GM23248 (cell line): ENCODE measurements at regions not wholly inside any gene's neighbourhood (a gene's known extent, or its start where the extent isn't known, plus 50 kb on each side); places are given as distances from the start of the nearest gene placed in this dataset.

Experiments
- DNase-seq: peaks from one replicate; pipeline ENCODE4 v3.0.0-alpha.2; 2015
- H2AFZ ChIP-seq: fragments of 200-600 bp; sonication (generic); 2 replicates; pipeline ENCODE4 v1.6.1; 2016; ENCODE audit warnings: antibody characterized with exemption
- H3F3A ChIP-seq: fragments of 200-600 bp; sonication (generic); 2 replicates; pipeline ENCODE4 v1.6.1; 2016; ENCODE audit warnings: mild to moderate bottlenecking, antibody characterized with exemption, mixed run types; ENCODE audit not compliant: insufficient read depth
- H3K27ac ChIP-seq: fragments of 200-600 bp; sonication (generic); 2 replicates; pipeline ENCODE4 v1.5.1; 2016; ENCODE audit warnings: mild to moderate bottlenecking
- H3K27me3 ChIP-seq: fragments of 200-600 bp; sonication (generic); replicated peaks from 2 replicates; pipeline ENCODE4 v1.6.1; 2016; ENCODE audit warnings: mild to moderate bottlenecking; ENCODE audit not compliant: insufficient read depth
- H3K36me3 ChIP-seq: fragments of 200-600 bp; sonication (generic); 2 replicates; pipeline ENCODE4 v1.6.1; 2016; ENCODE audit warnings: low read depth, mild to moderate bottlenecking
- H3K4me1 ChIP-seq: fragments of 200-600 bp; sonication (generic); 2 replicates; pipeline ENCODE4 v1.6.1; 2016; ENCODE audit warnings: mild to moderate bottlenecking; ENCODE audit not compliant: insufficient read depth
- H3K4me2 ChIP-seq: fragments of 200-600 bp; sonication (generic); one replicate; pipeline ENCODE4 v1.6.1; 2016; ENCODE audit warnings: mild to moderate bottlenecking; ENCODE audit not compliant: unreplicated experiment
- H3K4me3 ChIP-seq: fragments of 200-600 bp; sonication (generic); 2 replicates; pipeline ENCODE4 v1.5.1; 2016; ENCODE audit warnings: mild to moderate bottlenecking
- H3K79me2 ChIP-seq: fragments of 200-600 bp; sonication (generic); 2 replicates; pipeline ENCODE4 v1.6.1; 2016; ENCODE audit warnings: mild to moderate bottlenecking; ENCODE audit not compliant: insufficient read depth
- H3K9ac ChIP-seq: fragments of 200-600 bp; sonication (generic); 2 replicates; pipeline ENCODE4 v1.6.1; 2016; ENCODE audit warnings: mild to moderate bottlenecking
- H3K9me2 ChIP-seq: fragments of 200-600 bp; sonication (generic); 2 replicates; pipeline ENCODE4 v1.6.1; 2016; ENCODE audit warnings: mixed run types, mild to moderate bottlenecking, moderate library complexity; ENCODE audit not compliant: insufficient read depth
- H3K9me3 ChIP-seq: fragments of 200-600 bp; sonication (generic); one replicate; pipeline ENCODE4 v1.6.1; 2017; ENCODE audit warnings: low read depth
- H4K20me1 ChIP-seq: fragments of 200-600 bp; sonication (generic); 2 replicates; pipeline ENCODE4 v1.6.0; 2016; ENCODE audit not compliant: insufficient read depth
- EZH2 ChIP-seq: fragments of 200-600 bp; sonication (generic); IDR thresholded peaks from 2 replicates; pipeline ENCODE4 v1.6.1; 2018; ENCODE audit warnings: antibody characterized with exemption, mild to moderate bottlenecking; ENCODE audit not compliant: insufficient read depth, poor library complexity, severe bottlenecking
- EZH2phosphoT487 ChIP-seq: fragments of 200-600 bp; sonication (generic); IDR thresholded peaks from 2 replicates; pipeline ENCODE4 v1.6.1; 2018; ENCODE audit warnings: antibody characterized with exemption, moderate library complexity, mild to moderate bottlenecking, low read depth; ENCODE audit not compliant: insufficient read depth
- WGBS, 2 experiments: methylation state at CpG; one replicate each; pipeline ENCODE4 v1.1.6; 2015 to 2017; ENCODE audit warnings: low lambda C conversion rate in 2 of 2, low coverage in 1 of 2; ENCODE audit errors: missing lambda C conversion rate in 2 of 2; 5-methylcytosine and 5-hydroxymethylcytosine counted together
- in situ Hi-C: fragments of 300-500 bp; cut with MboI; formaldehyde crosslinking; loops from 2 replicates; pipeline ENCODE4 v1.15.0; 2020

DNA sequence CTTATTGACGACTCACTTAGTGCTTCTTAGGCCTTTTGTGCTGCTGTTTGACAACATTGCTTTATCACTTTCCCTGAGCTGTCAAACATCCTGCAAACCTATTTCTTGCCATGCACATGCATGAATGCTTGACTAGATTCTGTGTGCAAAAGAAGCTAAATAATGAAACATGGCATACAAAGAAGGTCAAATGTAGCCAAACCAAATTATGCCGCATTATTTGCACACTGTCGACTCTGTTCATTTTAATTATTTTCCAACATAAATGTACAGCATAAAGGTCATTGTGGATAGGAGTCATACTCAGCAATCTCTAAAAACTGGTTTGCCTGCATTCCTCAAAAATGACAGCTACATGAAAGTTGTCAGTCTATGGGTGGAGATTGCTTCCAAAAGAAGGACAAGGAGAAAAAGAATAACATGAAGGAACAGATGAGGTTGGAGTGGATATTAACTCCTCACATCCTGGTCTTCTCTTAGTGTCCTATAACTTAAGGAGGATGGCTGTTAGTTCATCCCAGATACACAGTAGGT is 123.1 kb upstream of the STXBP5 start:
- Histone ChIP-seq H3F3A (no peaks in the 10 kb centered on the region), H3K9me2 (no peaks in the 10 kb centered on the region; the same call in 1 of the 2 replicates), H3K4me1 (no peaks in the 10 kb centered on the region), H3K9me3 (no peaks in the 10 kb centered on the region), H3K79me2 (no peaks in the 10 kb centered on the region), H3K9ac (no peak overlapping the region), H3K4me2 (no peak overlapping the region), H3K36me3 (no peaks in the 10 kb centered on the region), H2AFZ (no peak overlapping the region), H3K27me3 (no peaks in the 10 kb centered on the region), H3K27ac (no peak overlapping the region), H4K20me1 (no peaks in the 10 kb centered on the region), H3K4me3 (no peak overlapping the region)
- WGBS, 2 experiments, result 56 to 66% methylated on average over 3 of the region's 3 CpGs
- TF ChIP-seq EZH2phosphoT487 (no peak), EZH2 (no peak)
- in situ Hi-C loops, result no loop called here
- no peak for DNase-seq

DNA sequence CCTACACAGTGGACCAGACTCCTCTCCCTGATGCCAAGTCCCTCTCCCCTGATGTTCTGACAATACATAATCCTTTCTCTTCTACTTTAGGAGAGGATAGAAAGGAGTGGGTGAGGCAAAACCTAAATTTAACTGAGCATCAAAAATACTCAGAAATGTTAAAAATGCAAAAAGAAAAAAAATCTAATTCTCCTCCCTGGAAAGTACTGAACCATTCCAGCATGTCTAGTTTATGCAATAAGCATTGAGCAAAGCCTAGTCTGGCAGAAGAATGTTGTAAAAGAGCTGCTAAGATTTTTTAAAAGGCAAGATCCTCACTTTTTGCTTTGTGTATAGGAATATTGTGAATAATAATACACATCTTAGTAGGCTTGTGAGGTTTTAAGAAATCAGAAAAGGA is 116.6 kb upstream of the STXBP5 start:
- Histone ChIP-seq H3K9me2 (no peaks in the 10 kb centered on the region; the same call in 1 of the 2 replicates), H3K9me3 (no peaks in the 10 kb centered on the region), H4K20me1 (no peaks in the 10 kb centered on the region), H3K4me2 (no peak overlapping the region), H3K4me3 (no peak overlapping the region), H3K36me3 (no peaks in the 10 kb centered on the region), H3K9ac (no peak overlapping the region), H3K27me3 (no peaks in the 10 kb centered on the region), H3F3A (no peaks in the 10 kb centered on the region), H3K4me1 (no peaks in the 10 kb centered on the region), H2AFZ (no peak overlapping the region), H3K27ac (no peak overlapping the region), H3K79me2 (no peaks in the 10 kb centered on the region)
- in situ Hi-C loops, result no loop called here
- TF ChIP-seq EZH2, result no peak
- TF ChIP-seq EZH2phosphoT487, result no peak
- DNase-seq, result no peak

DNA sequence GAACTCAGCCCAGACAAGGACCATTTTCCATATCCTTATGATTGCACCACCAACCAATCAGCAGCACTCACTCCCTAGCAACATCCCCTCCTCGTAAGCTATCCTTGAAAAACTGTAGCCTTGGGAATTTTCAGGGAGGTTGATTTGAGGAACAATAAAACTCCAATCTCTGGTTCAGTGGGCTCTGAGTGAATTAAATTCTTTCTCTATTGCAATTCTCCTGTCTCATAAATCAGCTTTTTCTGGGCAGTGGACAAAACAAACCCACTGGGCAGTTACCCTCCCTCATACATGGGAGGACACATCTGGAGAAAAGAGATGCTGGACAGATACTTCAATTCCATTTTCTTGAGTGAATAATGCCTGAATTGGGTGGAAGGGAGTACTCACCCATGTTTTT is 115.4 kb upstream of the STXBP5 start:
- in situ Hi-C loops, result no loop called here
- H3F3A ChIP-seq, result no peaks in the 10 kb centered on the region
- WGBS, 2 experiments, result 79 to 88% methylated on average over 1 of the region's 1 CpG

DNA sequence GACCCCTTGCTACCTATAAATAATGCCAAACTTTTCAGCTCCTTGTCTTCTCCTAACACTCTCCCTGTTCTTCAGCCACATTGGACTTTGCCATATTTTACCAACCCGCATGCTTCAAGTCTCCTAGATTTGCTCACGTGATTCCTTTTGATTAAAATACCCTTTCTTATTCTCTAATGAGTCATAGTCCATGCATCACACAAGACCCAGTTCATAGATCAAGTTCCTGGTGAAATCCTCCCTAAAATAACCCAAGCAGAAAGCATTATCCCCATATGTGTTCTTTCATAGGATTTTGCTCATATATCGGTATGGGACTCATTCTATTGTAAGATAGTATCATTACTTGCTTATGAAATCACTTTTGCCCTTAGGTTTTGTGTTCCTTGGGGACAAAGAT is 108.9 kb upstream of the STXBP5 start:
- in situ Hi-C loops, result no loop called here
- no peak for TF ChIP-seq EZH2
- no peak for TF ChIP-seq EZH2phosphoT487
- WGBS, 2 experiments, result 91 to 93% methylated on average over 3 of the region's 3 CpGs

More for the DNA sequence above, 115.4 kb upstream of the STXBP5 start:
- no peak for DNase-seq
- Histone ChIP-seq H3K27ac (no peak overlapping the region), H2AFZ (no peak overlapping the region), H3K4me2 (no peak overlapping the region), H3K79me2 (no peaks in the 10 kb centered on the region), H3K9ac (no peak overlapping the region), H3K27me3 (no peaks in the 10 kb centered on the region), H3K4me1 (no peaks in the 10 kb centered on the region), H3K9me3 (no peaks in the 10 kb centered on the region), H4K20me1 (no peaks in the 10 kb centered on the region), H3K4me3 (no peak overlapping the region), H3K9me2 (no peaks in the 10 kb centered on the region; the same call in 1 of the 2 replicates), H3K36me3 (no peaks in the 10 kb centered on the region)
- TF ChIP-seq EZH2 (no peak), EZH2phosphoT487 (no peak)

DNA sequence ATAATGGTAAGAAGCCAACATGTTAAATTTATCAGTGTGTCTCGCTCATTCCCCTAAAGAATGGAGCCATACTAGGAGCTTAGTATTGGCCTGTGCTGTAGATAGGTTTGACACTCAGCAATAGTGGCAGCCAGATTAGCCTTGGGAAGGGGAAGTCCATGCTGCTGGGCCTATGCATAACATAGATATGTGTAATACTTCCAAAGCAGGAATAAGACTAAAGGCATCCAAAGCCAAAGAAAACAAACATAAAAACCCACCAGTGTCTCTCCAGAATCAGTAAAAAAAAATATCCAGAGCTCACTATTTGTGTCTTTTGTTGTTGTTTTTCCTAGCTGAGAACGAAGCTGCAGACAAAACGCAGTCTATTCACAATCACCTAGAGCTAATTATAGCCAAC is 104.2 kb upstream of the STXBP5 start:
- Histone ChIP-seq H3K36me3 (no peaks in the 10 kb centered on the region), H3K79me2 (no peaks in the 10 kb centered on the region), H3K4me1 (peaks cover 9% of the 10 kb centered on the region; the same call in 1 of the 2 replicates), H3K27ac (no peak overlapping the region), H4K20me1 (no peaks in the 10 kb centered on the region), H2AFZ (0 out of 2 replicates have a peak overlapping the region, but pooled peaks have one; percentile 16), H3K9ac (no peak overlapping the region), H3K27me3 (no peaks in the 10 kb centered on the region), H3F3A (0 out of 2 replicates have a peak, but pooled peaks cover 4% of the 10 kb centered on the region), H3K4me2 (no peak overlapping the region), H3K9me2 (no peaks in the 10 kb centered on the region), H3K9me3 (no peaks in the 10 kb centered on the region), H3K4me3 (no peak overlapping the region)
- DNase-seq, result peak; percentile 61
- in situ Hi-C loops, result no loop called here
- 81 to 95% methylated on average over 3 of the region's 3 CpGs for WGBS, 2 experiments
- TF ChIP-seq EZH2, result no peak
- TF ChIP-seq EZH2phosphoT487, result no peak

More for the DNA sequence above, 108.9 kb upstream of the STXBP5 start:
- Histone ChIP-seq H3K4me2 (no peak overlapping the region), H2AFZ (no peak overlapping the region), H3K4me1 (peaks cover 9% of the 10 kb centered on the region; the same call in 1 of the 2 replicates), H4K20me1 (no peaks in the 10 kb centered on the region), H3K79me2 (no peaks in the 10 kb centered on the region), H3K4me3 (no peak overlapping the region), H3K9me2 (no peaks in the 10 kb centered on the region), H3F3A (0 out of 2 replicates have a peak, but pooled peaks cover 4% of the 10 kb centered on the region), H3K27ac (no peak overlapping the region), H3K27me3 (no peaks in the 10 kb centered on the region), H3K36me3 (no peaks in the 10 kb centered on the region), H3K9me3 (no peaks in the 10 kb centered on the region), H3K9ac (no peak overlapping the region)
- DNase-seq, result no peak
